Hematopoietic multipotent progenitor cell treated with erythropoietin and hydrocortisone succinate and interleukin-3 and kit ligand, for 15 days (in vitro differentiated cells): ENCODE measurements at regions not wholly inside any gene's neighbourhood (a gene's known extent, or its start where the extent isn't known, plus 50 kb on each side); places are given as distances from the start of the nearest gene placed in this dataset.
"Not testable (repeated sequence)": the region's sequence is repeated elsewhere in the genome, so short reads cannot be mapped to it uniquely, and the experiment has no call there.

Source experiments
- DNase-seq: peaks from one replicate; pipeline ENCODE4 v3.0.0-alpha.2; 2015; ENCODE audit warnings: low spot score

DNA sequence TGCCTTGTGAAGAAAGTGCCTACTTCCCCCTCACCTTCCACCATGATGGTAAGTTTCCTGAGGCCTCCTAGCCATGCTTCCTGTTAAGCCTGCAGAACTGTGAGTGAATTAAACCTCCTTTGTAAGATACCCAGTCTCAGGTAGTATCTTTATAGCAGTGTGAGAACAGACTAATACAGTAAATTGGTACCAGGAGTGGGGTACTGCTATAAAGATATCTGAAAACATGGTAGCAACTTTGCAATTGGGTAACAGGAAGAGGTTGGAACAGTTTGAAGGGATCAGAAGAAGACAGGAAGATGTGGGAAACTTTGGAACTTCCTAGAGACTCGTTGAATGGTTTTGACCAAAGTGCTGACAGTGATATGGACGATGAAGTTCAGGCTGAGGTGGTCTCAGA is 550.3 kb upstream of the ADAMTS5 start:
- not testable (repeated sequence) for DNase-seq

GRCh38 chr21:27515676-27516075 is 548.8 kb upstream of the ADAMTS5 start:
- DNase-seq: no peak

DNA sequence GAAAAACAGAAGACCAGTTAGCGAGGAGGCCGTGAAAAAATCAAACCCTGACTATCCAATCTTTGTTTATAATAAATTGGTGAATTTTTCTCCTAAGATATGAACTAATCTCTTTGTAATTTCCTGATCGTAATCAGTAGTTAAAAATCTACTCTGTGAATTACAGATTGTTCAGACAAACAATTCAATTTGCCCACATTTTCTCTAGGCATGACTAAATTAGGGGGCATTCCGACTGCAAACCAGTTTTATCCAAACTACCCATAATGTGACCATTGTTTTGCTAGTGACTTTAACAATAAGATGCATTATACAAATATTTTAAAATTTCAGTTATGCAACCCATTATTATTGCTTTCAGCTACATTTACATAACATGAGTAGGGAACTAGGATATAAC is 546.9 kb upstream of the ADAMTS5 start:
- DNase-seq: no peak

DNA sequence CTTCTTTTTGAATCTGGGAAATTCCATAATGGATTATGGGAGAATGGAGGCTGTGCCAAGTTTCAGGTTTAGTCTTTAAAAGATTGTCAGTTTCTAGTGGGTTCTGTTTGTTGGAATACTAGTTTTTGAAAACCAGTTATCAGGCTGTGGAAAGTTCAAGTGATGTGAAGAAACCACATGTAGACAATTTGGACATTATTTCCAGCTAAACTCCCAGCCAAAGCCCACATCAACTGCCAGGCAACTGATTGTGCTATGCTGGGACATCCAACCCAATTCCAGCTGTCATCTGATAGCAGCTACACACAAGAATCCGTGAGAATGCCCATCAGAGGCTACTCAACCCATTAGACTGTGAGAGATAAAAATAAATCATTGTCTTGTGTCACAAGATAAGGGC is 546.1 kb upstream of the ADAMTS5 start:
- no peak for DNase-seq

DNA sequence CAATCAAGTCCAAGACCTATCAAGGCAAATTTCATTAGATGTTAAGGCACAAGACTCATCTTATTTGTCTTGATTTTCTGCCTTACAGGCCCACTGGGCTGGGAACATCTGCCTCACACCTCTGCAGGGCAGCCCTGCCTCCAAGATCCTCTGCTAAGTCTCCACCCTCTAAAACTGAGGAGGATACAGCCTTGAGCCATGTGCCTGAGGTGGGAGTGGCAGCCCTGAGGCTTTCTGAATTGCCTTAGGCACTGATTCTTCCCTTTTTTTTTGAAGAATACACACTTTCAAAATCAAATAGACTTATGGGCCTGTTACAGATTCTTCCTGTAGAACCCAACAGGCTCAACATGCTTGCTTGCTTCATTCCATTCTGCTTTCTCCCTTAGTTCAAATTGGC is 544.3 kb upstream of the ADAMTS5 start:
- no peak for DNase-seq

- no peak for DNase-seq
These were observed 540.8 kb upstream of the ADAMTS5 start for GRCh38 chr21:27507695-27508094.

GRCh38 chr21:27505516-27505915 is 538.6 kb upstream of the ADAMTS5 start:
- DNase-seq: no peak

DNA sequence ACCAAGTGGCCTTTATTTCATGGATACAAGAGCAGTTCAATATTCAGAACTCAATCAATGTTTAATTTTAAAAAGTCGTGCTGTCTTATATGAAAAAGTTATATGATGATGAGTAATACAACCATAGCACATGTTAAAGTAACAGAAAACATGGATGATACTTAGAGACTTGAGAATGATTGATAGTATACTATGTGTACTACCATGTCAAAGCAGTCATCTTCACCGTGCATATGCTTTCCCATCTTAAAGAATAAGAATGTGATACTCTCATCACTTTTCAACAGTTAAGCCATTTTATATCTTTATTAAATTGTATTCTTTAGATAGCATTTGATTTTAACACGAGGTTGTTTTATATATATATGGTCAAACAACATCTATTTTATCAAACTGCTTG is 535.9 kb upstream of the ADAMTS5 start:
- no peak for DNase-seq

- no peak for DNase-seq
These were observed 531.1 kb upstream of the ADAMTS5 start for GRCh38 chr21:27498025-27498424.

DNA sequence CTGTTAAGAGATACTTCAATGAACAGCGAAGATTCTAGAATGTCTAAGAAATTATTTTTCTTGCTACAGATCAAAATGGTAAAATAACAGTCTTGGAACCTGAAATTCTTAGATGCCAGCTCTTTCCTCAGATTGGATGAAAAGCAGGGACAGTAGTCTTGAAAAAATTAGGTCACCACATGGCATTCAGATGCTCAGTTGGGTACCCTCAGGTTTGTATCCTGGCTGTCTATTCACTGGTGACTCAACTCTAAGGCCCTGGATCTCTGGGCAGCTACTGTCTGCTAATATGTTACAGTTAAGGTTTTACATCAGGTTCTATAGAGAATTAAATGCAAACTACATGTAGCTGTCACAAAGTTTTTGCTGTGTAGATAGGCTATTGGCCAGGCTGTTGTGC is 528.9 kb upstream of the ADAMTS5 start:
- no peak for DNase-seq

GRCh38 chr21:27493542-27493941 is 526.7 kb upstream of the ADAMTS5 start:
- DNase-seq: no peak

GRCh38 chr21:27487676-27488075 is 520.8 kb upstream of the ADAMTS5 start:
- DNase-seq: no peak

DNA sequence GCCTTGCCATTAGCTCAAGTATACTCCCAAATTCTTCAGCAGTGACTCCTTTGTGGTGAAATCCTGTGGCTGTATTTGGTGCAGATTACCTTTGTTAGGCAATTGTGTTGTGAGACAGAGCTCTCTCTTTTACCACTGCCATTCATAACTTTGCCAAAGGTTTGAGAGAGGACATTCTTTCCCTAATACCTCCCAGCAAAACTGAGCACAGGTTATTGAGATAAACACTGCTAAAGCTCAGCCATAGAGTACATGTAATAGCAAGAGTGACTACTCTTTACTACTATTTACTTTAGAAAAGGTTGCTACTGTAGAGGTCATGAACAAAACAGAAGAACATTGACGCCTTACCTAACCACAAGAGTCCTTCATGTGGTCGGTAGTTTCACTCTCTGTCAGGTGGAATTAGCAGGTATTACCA is 514.0 kb upstream of the ADAMTS5 start:
- DNase-seq: no peak

DNA sequence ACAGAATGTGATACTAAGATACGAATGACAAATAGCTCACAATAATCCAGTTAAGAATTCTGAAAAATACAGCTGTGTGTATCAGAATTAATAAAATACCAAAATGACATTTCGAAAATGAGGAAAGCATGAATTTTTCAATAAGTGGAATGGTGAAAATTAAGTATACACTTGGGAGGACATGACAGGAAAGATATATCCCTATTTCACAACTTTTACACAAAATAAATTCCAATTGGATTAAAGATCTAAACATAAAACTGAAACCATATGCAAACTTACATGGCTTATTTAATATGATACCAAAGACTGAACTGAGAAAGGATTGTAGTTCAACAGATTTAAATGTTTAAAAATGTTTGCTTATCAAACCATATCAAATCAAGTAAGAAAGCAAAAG is 510.4 kb upstream of the ADAMTS5 start:
- DNase-seq: no peak

DNA sequence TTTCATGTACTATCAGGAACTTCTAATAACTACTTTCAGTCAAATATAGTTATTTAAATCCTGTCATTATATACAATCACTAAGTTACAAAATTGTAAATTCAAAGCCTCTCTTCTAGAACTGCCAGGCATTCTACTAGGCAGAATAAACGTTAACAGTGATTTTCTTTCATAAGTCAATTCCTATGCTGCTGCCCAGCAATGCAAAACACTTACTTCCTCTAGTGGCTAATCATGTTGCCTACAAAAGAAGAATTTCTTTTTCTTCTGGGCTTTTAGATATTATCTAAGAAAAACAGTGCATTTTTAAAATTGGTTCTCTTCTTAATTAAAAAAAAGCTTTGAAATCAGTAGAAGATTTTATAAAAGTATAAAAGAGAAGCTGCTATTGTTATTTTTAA is 509.8 kb upstream of the ADAMTS5 start:
- no peak for DNase-seq

DNA sequence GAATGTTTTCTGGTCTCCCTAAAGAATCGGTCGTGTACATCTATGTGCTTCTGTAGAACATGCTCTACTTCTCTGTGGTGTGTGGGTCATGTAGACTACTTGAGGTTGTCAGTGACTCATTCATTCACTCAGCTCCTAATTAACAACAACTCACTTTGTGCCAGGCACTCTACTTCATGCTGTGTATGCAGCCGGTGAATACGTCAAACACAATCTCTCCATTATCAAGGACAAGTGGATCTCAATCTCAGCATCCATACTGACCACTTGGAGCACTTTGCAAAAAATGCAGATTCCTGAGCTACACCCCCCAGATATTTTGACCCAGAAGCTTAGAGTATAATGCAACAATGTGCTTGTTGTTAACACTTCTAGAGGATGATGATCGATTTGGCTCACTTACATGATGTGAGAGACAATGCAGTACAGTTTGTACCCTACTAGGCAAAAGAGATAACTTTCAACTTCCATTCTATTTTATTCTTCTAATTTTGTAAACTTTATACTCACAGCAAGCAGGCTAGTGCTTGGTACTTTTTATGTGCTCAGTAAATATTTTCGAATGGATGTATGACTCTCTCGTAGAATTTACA is 508.6 kb upstream of the ADAMTS5 start:
- DNase-seq: no peak

GRCh38 chr21:27467366-27467765 is 500.5 kb upstream of the ADAMTS5 start:
- DNase-seq: no peak

GRCh38 chr21:27466140-27466539 is 499.3 kb upstream of the ADAMTS5 start:
- DNase-seq: no peak

DNA sequence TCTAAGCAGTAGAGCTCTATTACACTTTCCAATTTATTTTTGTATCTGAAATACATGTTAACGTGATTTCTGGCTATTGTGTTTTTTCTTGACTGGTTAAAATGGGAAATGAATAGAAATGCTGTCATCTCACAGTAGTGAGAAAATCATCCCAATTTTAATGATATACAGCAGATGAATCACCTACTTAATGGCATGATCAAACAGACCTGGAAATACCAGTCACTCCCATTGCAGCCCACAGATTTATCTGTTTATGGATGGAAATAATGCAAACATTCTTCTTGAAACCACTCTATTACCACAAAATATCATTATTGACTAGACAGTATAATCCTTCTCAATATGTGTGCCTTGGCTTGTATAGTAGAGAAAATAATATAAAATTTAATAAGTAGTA is 497.8 kb upstream of the ADAMTS5 start:
- no peak for DNase-seq

DNA sequence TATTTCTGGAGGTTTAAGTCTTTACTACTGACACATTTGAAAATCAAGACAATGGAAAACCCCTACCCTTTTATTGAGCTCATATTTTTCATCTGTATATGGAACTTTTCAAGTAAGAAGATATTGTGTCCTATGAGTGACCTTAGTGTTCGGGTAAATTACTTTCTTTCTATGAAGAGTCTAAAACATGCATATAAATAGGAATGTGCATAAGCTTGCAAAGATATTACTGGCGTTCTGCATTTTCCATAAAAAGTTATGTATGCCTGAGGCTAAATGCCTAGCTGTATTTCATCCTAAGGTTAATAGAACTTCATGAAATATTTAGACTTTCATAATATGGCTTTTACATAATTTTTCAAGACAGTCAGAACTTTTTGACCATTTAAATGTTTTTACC is 495.8 kb upstream of the ADAMTS5 start:
- no peak for DNase-seq

DNA sequence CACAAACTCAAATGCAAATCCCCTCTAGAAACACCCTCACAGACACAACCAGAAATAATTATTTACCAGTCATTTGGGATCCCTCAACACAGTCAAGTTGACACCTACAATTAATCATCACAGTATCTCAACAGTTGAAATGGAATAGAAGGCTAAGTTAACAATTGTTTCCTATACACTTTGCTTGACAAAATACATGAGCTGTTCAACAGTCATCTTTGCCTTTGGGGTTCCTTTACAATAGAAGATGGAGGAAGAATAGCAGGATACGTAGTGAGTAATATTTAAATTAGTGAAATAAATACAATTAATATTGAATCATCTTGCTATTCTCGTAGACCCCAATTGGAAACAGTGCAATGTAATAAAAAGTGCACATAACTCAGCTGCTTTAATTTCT is 487.3 kb upstream of the ADAMTS5 start:
- no peak for DNase-seq

- no peak for DNase-seq
These were observed 484.2 kb upstream of the ADAMTS5 start for GRCh38 chr21:27451116-27451515.

DNA sequence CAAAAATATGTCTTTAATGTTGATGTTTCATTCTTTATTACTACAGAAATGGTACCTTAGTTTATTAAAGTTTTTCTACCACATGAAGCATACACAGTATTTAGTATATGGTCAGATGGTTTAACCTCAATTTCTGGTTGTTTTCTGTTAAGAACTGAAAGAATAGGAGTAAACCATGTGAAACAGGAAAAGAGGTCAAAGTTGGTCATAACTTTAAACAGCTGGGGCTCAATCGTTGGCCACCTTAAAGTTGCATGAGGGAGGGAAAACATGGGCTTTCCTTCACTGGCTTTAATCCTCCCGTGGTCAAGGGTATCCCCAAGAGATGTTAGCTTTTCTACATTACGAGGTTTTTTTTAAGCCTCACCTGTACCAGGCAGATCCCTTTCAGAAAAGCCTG is 483.3 kb upstream of the ADAMTS5 start:
- no peak for DNase-seq

DNA sequence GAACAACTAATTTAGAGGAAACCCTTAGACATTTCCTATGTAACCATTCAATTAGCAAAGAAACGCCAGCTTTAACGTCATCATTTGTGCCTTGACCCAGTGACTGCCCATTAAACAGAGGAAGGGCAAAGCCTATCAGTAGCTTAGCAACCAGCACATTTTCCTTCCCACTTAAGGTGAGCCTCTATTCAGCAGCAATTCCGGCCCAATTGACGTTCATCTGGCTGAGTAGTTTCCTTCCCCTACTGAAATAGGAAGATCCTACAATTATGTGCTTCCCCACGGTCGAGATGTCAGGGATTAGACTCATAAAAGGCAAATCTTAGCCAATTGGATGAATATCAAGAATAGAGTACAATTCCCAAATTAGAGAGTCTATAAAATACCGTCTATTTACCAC is 482.1 kb upstream of the ADAMTS5 start:
- DNase-seq: no peak

DNA sequence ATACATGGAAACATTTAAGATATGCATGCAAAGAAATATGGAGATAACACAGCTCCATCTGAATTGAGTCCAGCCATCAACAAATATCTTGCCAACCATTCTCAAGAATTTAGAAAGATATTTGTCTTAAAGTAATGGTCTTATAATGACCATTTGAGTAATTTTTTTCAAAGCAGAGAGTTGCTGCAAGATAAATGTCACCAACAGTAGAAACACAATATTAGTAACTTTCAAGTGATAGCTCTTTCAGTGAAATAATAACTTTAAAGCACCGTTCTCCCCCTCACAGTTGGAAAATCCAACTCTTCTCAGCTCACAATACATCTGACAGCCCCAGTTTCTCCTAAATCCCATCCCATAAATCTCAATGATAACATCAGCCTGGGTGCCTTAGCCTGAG is 481.0 kb upstream of the ADAMTS5 start:
- DNase-seq: no peak
